H9 (cell line): ENCODE measurements at regions not wholly inside any gene's neighbourhood (a gene's known extent, or its start where the extent isn't known, plus 50 kb on each side); places are given as distances from the start of the nearest gene placed in this dataset.

Source experiments
- DNase-seq: peaks from one replicate; pipeline ENCODE4 v3.0.0-alpha.2; 2017
- H2AFZ ChIP-seq: one replicate; pipeline ENCODE4 v1.6.1; 2013; ENCODE audit warnings: mild to moderate bottlenecking, low read length, control low read depth, moderate library complexity
- H2AK5ac ChIP-seq: 2 replicates; pipeline ENCODE4 v1.6.1; 2013; ENCODE audit warnings: low read length, control low read depth, mixed read lengths; ENCODE audit not compliant: insufficient read length
- H2BK120ac ChIP-seq: one replicate; pipeline ENCODE4 v1.6.1; 2013; ENCODE audit warnings: low read depth, mild to moderate bottlenecking, low read length, control low read depth, inconsistent platforms; ENCODE audit not compliant: poor library complexity, severe bottlenecking
- H2BK12ac ChIP-seq: 2 replicates; pipeline ENCODE4 v1.6.1; 2013; ENCODE audit warnings: low read length, control low read depth, mixed read lengths, low read depth; ENCODE audit not compliant: insufficient read length
- H2BK15ac ChIP-seq: 2 replicates; pipeline ENCODE4 v1.6.1; 2013; ENCODE audit warnings: low read depth, low read length, control low read depth
- H2BK20ac ChIP-seq: one replicate; pipeline ENCODE4 v1.6.1; 2013; ENCODE audit warnings: low read depth, mild to moderate bottlenecking, low read length, control low read depth, inconsistent platforms; ENCODE audit not compliant: poor library complexity, severe bottlenecking
- H2BK5ac ChIP-seq: 2 replicates; pipeline ENCODE4 v1.6.1; 2013; ENCODE audit warnings: low read length, control low read depth, mixed read lengths; ENCODE audit not compliant: insufficient read length
- H3K14ac ChIP-seq: 2 replicates; pipeline ENCODE4 v1.6.1; 2013; ENCODE audit warnings: low read length, control low read depth; ENCODE audit not compliant: insufficient read depth
- H3K18ac ChIP-seq: 2 replicates; pipeline ENCODE4 v1.6.1; 2013; ENCODE audit warnings: low read depth, mild to moderate bottlenecking, mixed read lengths, low read length, control low read depth; ENCODE audit not compliant: insufficient read length
- H3K23ac ChIP-seq: 2 replicates; pipeline ENCODE4 v1.6.1; 2013; ENCODE audit warnings: low read length, control low read depth, mixed read lengths, low read depth; ENCODE audit not compliant: insufficient read length
- H3K23me2 ChIP-seq: 2 replicates; pipeline ENCODE4 v1.6.1; 2013; ENCODE audit warnings: low read depth, mild to moderate bottlenecking, mixed read lengths, low read length, control low read depth; ENCODE audit not compliant: insufficient read length, poor library complexity, severe bottlenecking
- H3K27ac ChIP-seq: 2 replicates; pipeline ENCODE4 v1.5.1; 2013; ENCODE audit warnings: low read length, control low read depth, mixed read lengths, low read depth; ENCODE audit not compliant: insufficient read length
- H3K27me3 ChIP-seq: 2 replicates; pipeline ENCODE4 v1.6.1; 2013; ENCODE audit warnings: low read length, control low read depth, inconsistent platforms; ENCODE audit not compliant: insufficient read depth
- H3K4ac ChIP-seq: 2 replicates; pipeline ENCODE4 v1.6.1; 2013; ENCODE audit warnings: low read depth, mild to moderate bottlenecking, control low read depth, inconsistent platforms, low read length, moderate library complexity
- H3K4me1 ChIP-seq: 2 replicates; pipeline ENCODE4 v1.6.1; 2013; ENCODE audit warnings: low read length, control low read depth, inconsistent platforms; ENCODE audit not compliant: insufficient read depth
- H3K4me2 ChIP-seq: 2 replicates; pipeline ENCODE4 v1.6.1; 2013; ENCODE audit warnings: low read length, control low read depth, mixed read lengths; ENCODE audit not compliant: insufficient read length, insufficient read depth
- H3K56ac ChIP-seq: 2 replicates; pipeline ENCODE4 v1.6.1; 2013; ENCODE audit warnings: low read depth, mild to moderate bottlenecking, mixed read lengths, low read length, control low read depth; ENCODE audit not compliant: insufficient read length
- H3K79me1 ChIP-seq: 2 replicates; pipeline ENCODE4 v1.6.1; 2013; ENCODE audit warnings: low read depth, mild to moderate bottlenecking, moderate library complexity, low read length, control low read depth, inconsistent platforms; ENCODE audit not compliant: insufficient read depth, poor library complexity, severe bottlenecking
- H3K79me2 ChIP-seq: 2 replicates; pipeline ENCODE4 v1.6.1; 2013; ENCODE audit warnings: low read length, control low read depth, inconsistent platforms; ENCODE audit not compliant: insufficient read depth
- H3K9ac ChIP-seq: 2 replicates; pipeline ENCODE4 v1.6.1; 2013; ENCODE audit warnings: low read length, control low read depth, mixed read lengths; ENCODE audit not compliant: insufficient read length; ENCODE audit errors: extremely low read depth
- H3K9me3 ChIP-seq: one replicate; pipeline ENCODE4 v1.6.1; 2013; ENCODE audit warnings: low read depth, low read length, inconsistent platforms; ENCODE audit not compliant: control insufficient read depth
- H3T11ph ChIP-seq: one replicate; pipeline ENCODE4 v1.6.1; 2013; ENCODE audit warnings: mild to moderate bottlenecking, low read length, control low read depth, inconsistent platforms
- H4K20me1 ChIP-seq: one replicate; pipeline ENCODE4 v1.6.1; 2013; ENCODE audit not compliant: control insufficient read depth, insufficient read length, insufficient read depth
- H4K5ac ChIP-seq: 2 replicates; pipeline ENCODE4 v1.6.1; 2013; ENCODE audit warnings: low read depth, mild to moderate bottlenecking, mixed read lengths, low read length, control low read depth; ENCODE audit not compliant: insufficient read length
- H4K8ac ChIP-seq: replicated peaks from 2 replicates; pipeline ENCODE4 v1.6.1; 2013; ENCODE audit warnings: low read length, control low read depth, mixed read lengths, low read depth; ENCODE audit not compliant: insufficient read length
- H4K91ac ChIP-seq: 2 replicates; pipeline ENCODE4 v1.6.1; 2013; ENCODE audit warnings: low read depth, mild to moderate bottlenecking, moderate library complexity, mixed read lengths, low read length, control low read depth; ENCODE audit not compliant: insufficient read length
- H3K27ac Mint-ChIP-seq, 3 experiments: 2 replicates in 2 of 3; 3 replicates in 1 of 3; pipeline ENCODE4 v1.8.0; 2020 to 2021; ENCODE audit warnings: mixed read lengths in 3 of 3, mild to moderate bottlenecking in 1 of 3, moderate library complexity in 1 of 3
- H3K27me3 Mint-ChIP-seq: 2 replicates; pipeline ENCODE4 v1.8.0; 2021; ENCODE audit warnings: low read depth, mild to moderate bottlenecking, moderate library complexity, mixed read lengths
- H3K36me3 Mint-ChIP-seq, 3 experiments: 2 replicates in 2 of 3; 3 replicates in 1 of 3; pipeline ENCODE4 v1.8.0; 2020 to 2021; ENCODE audit warnings: low read depth in 3 of 3, mixed read lengths in 3 of 3; ENCODE audit not compliant: insufficient read depth in 1 of 3
- H3K4me1 Mint-ChIP-seq, 2 experiments: 2 replicates each; pipeline ENCODE4 v1.8.0; 2020; ENCODE audit warnings: mixed read lengths in 2 of 2
- H3K4me3 Mint-ChIP-seq, 2 experiments: 2 replicates in 1 of 2; 3 replicates in 1 of 2; pipeline ENCODE4 v1.8.0; 2020 to 2021; ENCODE audit warnings: mild to moderate bottlenecking in 2 of 2, mixed read lengths in 2 of 2, moderate library complexity in 1 of 2
- H3K9me3 Mint-ChIP-seq, 2 experiments: 2 replicates in 1 of 2; 3 replicates in 1 of 2; pipeline ENCODE4 v1.8.0; 2020; ENCODE audit warnings: mild to moderate bottlenecking in 2 of 2, mixed read lengths in 2 of 2, moderate library complexity in 1 of 2
- CTCF ChIP-seq: fragments of 200-600 bp; sonication (generic); conservative IDR thresholded peaks from 3 replicates; pipeline ENCODE4 v1.8.0; 2021; ENCODE audit warnings: antibody characterized with exemption, mild to moderate bottlenecking

- Histone ChIP-seq H3K4me1 (no peaks in the 10 kb centered on the region), H3K9me3 (peaks cover 42% of the 10 kb centered on the region), H3T11ph (no peak overlapping the region), H3K27ac (no peak overlapping the region), H2AK5ac (no peak overlapping the region), H2AFZ (no peak overlapping the region), H2BK120ac (no peak overlapping the region), H3K56ac (no peak overlapping the region), H3K4me2 (no peak overlapping the region), H2BK15ac (no peak overlapping the region), H4K5ac (no peak overlapping the region), H4K20me1 (no peaks in the 10 kb centered on the region), H2BK5ac (no peak overlapping the region), H3K23me2 (no peaks in the 10 kb centered on the region), H2BK20ac (no peak overlapping the region), H3K79me1 (no peaks in the 10 kb centered on the region), H4K91ac (no peak overlapping the region), H3K9ac (no peak overlapping the region), H3K23ac (no peak overlapping the region), H3K27me3 (no peaks in the 10 kb centered on the region), H3K79me2 (no peaks in the 10 kb centered on the region), H3K4ac (no peak overlapping the region), H3K14ac (no peak overlapping the region), H3K18ac (no peak overlapping the region), H4K8ac (no peak overlapping the region), H2BK12ac (no peak overlapping the region)
- H3K36me3 Mint-ChIP-seq = peaks cover 0 to 21% (median 6%) of the 10 kb centered on the region in 3 experiments; a peak in 4 of 7 replicates
- H3K4me1 Mint-ChIP-seq = no peaks in the 10 kb centered on the region
- TF ChIP-seq CTCF = no peak
- no peak overlapping the region for H3K27ac Mint-ChIP-seq
- no peak overlapping the region for H3K4me3 Mint-ChIP-seq
- H3K27me3 Mint-ChIP-seq = no peaks in the 10 kb centered on the region; the same call in 1 of the 2 replicates
- no peak for DNase-seq
- H3K9me3 Mint-ChIP-seq = peaks cover 75 to 76% of the 10 kb centered on the region in 2 experiments
Measured at GRCh38 chr17:27109346-27109745, 184.6 kb upstream of the WSB1 start.
